PFSK-1 (cell line): ENCODE measurements at regions not wholly inside any gene's neighbourhood (a gene's known extent, or its start where the extent isn't known, plus 50 kb on each side); places are given as distances from the start of the nearest gene placed in this dataset.

ENCODE experiments used
- FOXP2 ChIP-seq: optimal IDR thresholded peaks from 2 replicates; pipeline ENCODE3; 2011; ENCODE audit warnings: borderline replicate concordance, control low read depth, inconsistent platforms; ENCODE audit not compliant: insufficient read depth; ENCODE audit errors: extremely low read length, extremely low read depth
- POLR2AphosphoS5 ChIP-seq: IDR thresholded peaks from 2 replicates; pipeline ENCODE4 v1.6.1; 2012; ENCODE audit warnings: low read depth, mild to moderate bottlenecking, control low read depth, low read length, moderate library complexity
- REST ChIP-seq, 2 experiments: IDR thresholded peaks; 2 replicates each; pipeline versions ENCODE4 v1.6.1 to v1.8.0; 2011 to 2012; ENCODE audit warnings: low read depth in 2 of 2, low read length in 2 of 2, control low read depth in 1 of 2, inconsistent platforms in 1 of 2, mild to moderate bottlenecking in 1 of 2, moderate library complexity in 1 of 2; ENCODE audit not compliant: insufficient read depth in 1 of 2
- SIN3A ChIP-seq: IDR thresholded peaks from 2 replicates; pipeline ENCODE4 v1.6.1; 2012; ENCODE audit warnings: mild to moderate bottlenecking, low read length, moderate library complexity, borderline replicate concordance; ENCODE audit not compliant: insufficient read depth
- TAF1 ChIP-seq: IDR thresholded peaks from 2 replicates; pipeline ENCODE4 v1.6.1; 2012; ENCODE audit warnings: low read length, control low read depth, borderline replicate concordance; ENCODE audit not compliant: insufficient read depth

DNA sequence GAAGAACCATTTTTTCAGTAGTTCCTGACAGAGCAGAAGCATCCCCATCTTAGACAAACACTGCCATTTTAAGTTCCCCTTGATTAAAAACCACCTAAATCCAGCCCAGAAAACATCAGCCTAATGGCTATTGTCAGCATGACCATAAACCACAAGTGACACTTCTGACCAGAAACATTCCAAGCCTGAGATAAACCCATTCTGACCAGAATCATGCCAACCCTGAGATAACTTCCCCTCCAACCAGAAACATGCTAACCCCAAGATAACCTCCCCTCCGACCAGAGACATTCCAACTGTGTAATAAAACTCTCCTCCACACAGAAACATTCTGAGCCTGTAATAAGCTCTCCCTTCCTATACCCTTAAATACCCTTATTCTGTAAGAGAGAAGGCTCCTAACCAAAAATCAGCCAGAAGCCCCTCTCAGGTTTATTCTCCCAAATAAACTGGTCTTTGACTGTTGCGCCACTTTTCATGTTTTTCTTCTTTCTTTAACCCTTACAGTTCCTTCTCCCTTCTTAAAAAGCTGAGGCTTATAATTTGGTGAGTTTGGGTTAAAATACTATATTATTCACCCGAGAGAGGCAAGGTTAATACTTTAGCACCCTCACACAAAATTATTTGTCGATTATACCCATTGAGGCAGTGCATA is 149.7 kb downstream of the HNMT start:
- no peak for TF ChIP-seq TAF1

DNA sequence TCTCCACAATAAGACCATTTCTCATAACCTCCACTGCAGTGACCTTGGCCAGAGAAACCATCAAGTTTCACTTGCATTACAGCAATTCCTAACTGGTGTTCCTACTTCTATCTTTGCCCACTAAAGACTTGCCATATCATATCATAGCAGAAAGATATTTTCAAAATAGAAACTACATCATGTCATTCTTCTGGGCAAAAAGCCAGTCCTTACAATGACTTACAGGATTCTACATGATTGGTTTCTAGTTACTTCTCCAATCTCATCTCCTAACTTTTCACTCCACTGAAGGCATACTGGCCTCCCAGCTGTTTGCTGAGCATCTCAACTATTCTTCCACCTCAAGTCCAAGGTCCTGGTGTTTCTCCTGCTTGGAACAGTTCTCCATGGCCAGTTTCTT is 151.4 kb downstream of the HNMT start:
- no peak for TF ChIP-seq TAF1
- TF ChIP-seq SIN3A = no peak
- TF ChIP-seq REST (IDR thresholded peaks at IDR 0.05; ENCODE audit: insufficient read depth in 1 of 2, low read depth in 2 of 2, low read length in 2 of 2) = no peak
- no peak for TF ChIP-seq FOXP2
- TF ChIP-seq POLR2AphosphoS5 = no peak

GRCh38 chr2:138116456-138116855 is 152.2 kb downstream of the HNMT start:
- TF ChIP-seq REST (IDR thresholded peaks at IDR 0.05; ENCODE audit: insufficient read depth in 1 of 2, low read depth in 2 of 2, low read length in 2 of 2) (no peak), SIN3A (no peak), FOXP2 (no peak), POLR2AphosphoS5 (no peak), TAF1 (no peak)

- no peak for TF ChIP-seq TAF1
- no peak for TF ChIP-seq REST (IDR thresholded peaks at IDR 0.05; ENCODE audit: insufficient read depth in 1 of 2, low read depth in 2 of 2, low read length in 2 of 2)
These were observed 157.7 kb downstream of the HNMT start for GRCh38 chr2:138121666-138122661.

DNA sequence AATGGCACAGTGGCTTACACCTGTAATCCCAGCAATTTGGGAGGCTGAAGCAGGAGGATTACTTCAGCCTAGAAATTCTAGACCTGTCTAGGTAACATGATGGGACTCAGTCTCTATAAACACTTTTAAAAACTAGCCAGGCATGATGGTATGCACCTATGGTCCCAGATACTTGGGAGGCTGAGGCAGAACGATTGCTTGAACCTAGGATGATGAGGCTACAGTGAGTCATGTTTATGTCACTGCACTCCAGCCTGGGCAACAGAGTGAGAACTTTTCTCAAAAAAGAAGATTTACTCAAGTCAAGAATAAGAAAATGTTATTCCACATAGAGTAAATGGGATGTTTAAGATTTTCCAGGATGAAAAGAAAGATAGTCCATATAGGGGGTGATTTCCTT is 158.6 kb downstream of the HNMT start:
- TF ChIP-seq SIN3A = no peak
- TF ChIP-seq POLR2AphosphoS5 = no peak
- TF ChIP-seq TAF1 = no peak
- no peak for TF ChIP-seq REST (IDR thresholded peaks at IDR 0.05; ENCODE audit: insufficient read depth in 1 of 2, low read depth in 2 of 2, low read length in 2 of 2)
- no peak for TF ChIP-seq FOXP2
